Chondrocyte (in vitro differentiated cells): ENCODE measurements at regions not wholly inside any gene's neighbourhood (a gene's known extent, or its start where the extent isn't known, plus 50 kb on each side); places are given as distances from the start of the nearest gene placed in this dataset.
"Not testable (repeated sequence)": the region's sequence is repeated elsewhere in the genome, so short reads cannot be mapped to it uniquely, and the experiment has no call there.

ENCODE experiments used
- DNase-seq: peaks from one replicate; pipeline ENCODE4 v3.0.0; 2021; ENCODE audit warnings: mixed read lengths, low spot score
- H3K27ac Mint-ChIP-seq: one replicate; pipeline ENCODE4 v1.8.0; 2021; ENCODE audit warnings: mild to moderate bottlenecking, moderate library complexity, mixed read lengths; ENCODE audit not compliant: unreplicated experiment
- H3K27me3 Mint-ChIP-seq: 2 replicates; pipeline ENCODE4 v1.8.0; 2021; ENCODE audit warnings: low read depth, mixed read lengths
- H3K36me3 Mint-ChIP-seq: 2 replicates; pipeline ENCODE4 v1.8.0; 2021; ENCODE audit warnings: low read depth, mixed read lengths
- H3K4me1 Mint-ChIP-seq: 2 replicates; pipeline ENCODE4 v1.8.0; 2021; ENCODE audit warnings: low read depth, mild to moderate bottlenecking, mixed read lengths
- H3K4me3 Mint-ChIP-seq: one replicate; pipeline ENCODE4 v1.8.0; 2021; ENCODE audit warnings: mild to moderate bottlenecking, moderate library complexity, mixed read lengths; ENCODE audit not compliant: unreplicated experiment
- H3K9me3 Mint-ChIP-seq: 2 replicates; pipeline ENCODE4 v1.8.0; 2021; ENCODE audit warnings: low read depth, mixed read lengths
- CTCF ChIP-seq: fragments of 200-600 bp; sonication (generic); IDR thresholded peaks from 2 replicates; pipeline ENCODE4 v1.5.0; 2021; ENCODE audit warnings: antibody characterized with exemption, mild to moderate bottlenecking, moderate library complexity

GRCh38 chr3:24565053-24565452, 70.4 kb upstream of the THRB start:
- TF ChIP-seq CTCF, result no peak
- no peaks in the 10 kb centered on the region for H3K4me1 Mint-ChIP-seq
- peaks cover 12% of the 10 kb centered on the region for H3K27me3 Mint-ChIP-seq
- H3K4me3 Mint-ChIP-seq, result no peak overlapping the region
- H3K9me3 Mint-ChIP-seq, result peaks cover 16% of the 10 kb centered on the region
- no peak overlapping the region for H3K27ac Mint-ChIP-seq
- no peak for DNase-seq
- peaks cover 10% of the 10 kb centered on the region for H3K36me3 Mint-ChIP-seq

- H3K36me3 Mint-ChIP-seq, result peaks cover 10% of the 10 kb centered on the region
- peaks cover 10% of the 10 kb centered on the region for H3K27me3 Mint-ChIP-seq
- no peaks in the 10 kb centered on the region for H3K4me1 Mint-ChIP-seq
- peaks cover 18% of the 10 kb centered on the region for H3K9me3 Mint-ChIP-seq
- no peak for TF ChIP-seq CTCF
- H3K4me3 Mint-ChIP-seq, result no peak overlapping the region
- H3K27ac Mint-ChIP-seq, result no peak overlapping the region
- DNase-seq, result no peak
These were observed 71.0 kb upstream of the THRB start for GRCh38 chr3:24565656-24566055.

GRCh38 chr3:24566927-24567326, 72.3 kb upstream of the THRB start:
- peaks cover 16% of the 10 kb centered on the region for H3K36me3 Mint-ChIP-seq
- no peak for DNase-seq
- H3K4me1 Mint-ChIP-seq, result no peaks in the 10 kb centered on the region
- TF ChIP-seq CTCF, result no peak
- no peak overlapping the region for H3K4me3 Mint-ChIP-seq
- H3K27me3 Mint-ChIP-seq, result peaks cover 10% of the 10 kb centered on the region
- H3K27ac Mint-ChIP-seq, result no peak overlapping the region
- H3K9me3 Mint-ChIP-seq, result peaks cover 26% of the 10 kb centered on the region

GRCh38 chr3:24572409-24572808, 77.8 kb upstream of the THRB start:
- Mint-ChIP-seq H3K9me3 (peaks cover 17% of the 10 kb centered on the region), H3K36me3 (peaks cover 11% of the 10 kb centered on the region), H3K27me3 (peaks cover 10% of the 10 kb centered on the region)
- H3K4me3 Mint-ChIP-seq, H3K4me1 Mint-ChIP-seq, DNase-seq, H3K27ac Mint-ChIP-seq: not testable (repeated sequence)

- TF ChIP-seq CTCF, result no peak
- no peak overlapping the region for H3K27ac Mint-ChIP-seq
- peaks cover 6% of the 10 kb centered on the region for H3K36me3 Mint-ChIP-seq
- no peaks in the 10 kb centered on the region for H3K4me1 Mint-ChIP-seq
- peaks cover 8% of the 10 kb centered on the region for H3K27me3 Mint-ChIP-seq
- no peak for DNase-seq
- H3K9me3 Mint-ChIP-seq, result peaks cover 13% of the 10 kb centered on the region
- no peak overlapping the region for H3K4me3 Mint-ChIP-seq
These were observed 78.9 kb upstream of the THRB start for GRCh38 chr3:24573576-24573975.

GRCh38 chr3:24578324-24578723, 83.7 kb upstream of the THRB start:
- Mint-ChIP-seq H3K27me3 (no peaks in the 10 kb centered on the region), H3K4me3 (no peak overlapping the region), H3K27ac (no peak overlapping the region), H3K36me3 (no peaks in the 10 kb centered on the region), H3K9me3 (no peaks in the 10 kb centered on the region), H3K4me1 (no peaks in the 10 kb centered on the region)
- no peak for TF ChIP-seq CTCF
- no peak for DNase-seq
